Endothelial cell of umbilical vein (primary cell): ENCODE measurements at regions not wholly inside any gene's neighbourhood (a gene's known extent, or its start where the extent isn't known, plus 50 kb on each side); places are given as distances from the start of the nearest gene placed in this dataset.

Source experiments
- BruUV-seq: library from RNA; stranded (reverse); fragments of 400-500 nt; replicated peaks from 2 replicates; lab custom pipeline; 2021; lab: Mats Ljungman, UMichigan
- CTCF ChIA-PET: fragments of 300-600, 350-600 bp; sonication (Branson Sonifier 250); formaldehyde crosslinking; loops from one replicate; lab custom pipeline; 2021; ENCODE audit warnings: antibody characterized with exemption, inconsistent platforms; lab: Charles Lee
- POLR2A ChIA-PET: fragments of 300-600, 350-600 bp; sonication (Branson Sonifier 250); formaldehyde crosslinking; loops from one replicate; lab custom pipeline; 2021; ENCODE audit warnings: antibody characterized with exemption, inconsistent platforms; lab: Charles Lee
- DNase-seq: peaks from one replicate; pipeline ENCODE4 v3.0.0-alpha.2; 2011; ENCODE audit warnings: low read depth, low spot score
- FAIRE-seq: peaks from 2 replicates; lab custom pipeline; 2011; peaks lifted over from hg19 to GRCh38; lab: Jason Lieb, UNC
- H2AFZ ChIP-seq: 2 replicates; pipeline ENCODE4 v1.6.0; 2012; ENCODE audit warnings: low read depth, low read length, control low read depth, inconsistent platforms
- H3K27ac ChIP-seq: 2 replicates; pipeline ENCODE4 v1.5.1; 2011; ENCODE audit warnings: low read depth, mild to moderate bottlenecking, control low read depth, low read length, moderate library complexity; ENCODE audit not compliant: insufficient read depth
- H3K27me3 ChIP-seq, 2 experiments: 2 replicates each; pipeline versions ENCODE4 v1.6.0 to v1.6.1; 2011; ENCODE audit warnings: low read length in 2 of 2, mixed read lengths in 1 of 2; ENCODE audit not compliant: control insufficient read depth in 2 of 2, insufficient read depth in 2 of 2
- H3K36me3 ChIP-seq, 2 experiments: 2 replicates in 1 of 2; 3 replicates in 1 of 2; pipeline ENCODE4 v1.5.1; 2011; ENCODE audit warnings: low read length in 2 of 2, mild to moderate bottlenecking in 1 of 2, moderate library complexity in 1 of 2; ENCODE audit not compliant: control insufficient read depth in 2 of 2, insufficient read depth in 2 of 2; ENCODE audit errors: extremely low read depth in 1 of 2
- H3K4me1 ChIP-seq: 3 replicates; pipeline ENCODE4 v1.5.1; 2011; ENCODE audit warnings: mild to moderate bottlenecking, low read length; ENCODE audit not compliant: control insufficient read depth, insufficient read depth; ENCODE audit errors: extremely low read depth
- H3K4me2 ChIP-seq: 2 replicates; pipeline ENCODE4 v1.6.1; 2011; ENCODE audit warnings: low read length, control low read depth, mixed read lengths; ENCODE audit not compliant: insufficient read depth
- H3K4me3 ChIP-seq, 3 experiments: fragments of 200-600 bp in 1 of 3; sonication (generic), shearing (Covaris generic) in 1 of 3; replicated peaks in 1 of 3; 2 replicates each; pipeline ENCODE4 v1.5.1; 2011 to 2016; ENCODE audit warnings: control low read depth in 3 of 3, low read length in 3 of 3, mild to moderate bottlenecking in 2 of 3, inconsistent platforms in 1 of 3, low read depth in 1 of 3, moderate library complexity in 1 of 3; ENCODE audit not compliant: insufficient read depth in 1 of 3
- H3K79me2 ChIP-seq: 2 replicates; pipeline ENCODE4 v1.6.0; 2012; ENCODE audit warnings: low read length, inconsistent platforms; ENCODE audit not compliant: control insufficient read depth, insufficient read depth
- H3K9ac ChIP-seq: replicated peaks from 2 replicates; pipeline ENCODE3; 2011; ENCODE audit warnings: low read length, control low read depth; ENCODE audit not compliant: insufficient read depth; ENCODE audit errors: extremely low read depth
- H3K9me1 ChIP-seq: replicated peaks from 3 replicates; pipeline ENCODE4 v1.6.0; 2011; ENCODE audit warnings: mild to moderate bottlenecking, low read length; ENCODE audit not compliant: control insufficient read depth, insufficient read depth; ENCODE audit errors: extremely low read depth
- H3K9me3 ChIP-seq: replicated peaks from 2 replicates; pipeline ENCODE4 v1.5.1; 2012; ENCODE audit warnings: low read length, inconsistent platforms; ENCODE audit not compliant: control insufficient read depth, insufficient read depth
- H4K20me1 ChIP-seq: replicated peaks from 2 replicates; pipeline ENCODE3; 2011; ENCODE audit warnings: mild to moderate bottlenecking, low read length; ENCODE audit not compliant: control insufficient read depth, insufficient read depth; ENCODE audit errors: extremely low read depth
- CTCF ChIP-seq, 2 donors: IDR thresholded peaks; 1 replicate in 1 of 2; 2 replicates in 1 of 2; pipeline ENCODE4 v1.5.1; 2011; ENCODE audit warnings: low read length in 2 of 2, mild to moderate bottlenecking in 2 of 2, moderate library complexity in 2 of 2, control low read depth in 1 of 2, inconsistent platforms in 1 of 2, low read depth in 1 of 2; ENCODE audit not compliant: insufficient read depth in 1 of 2; ENCODE audit errors: extremely low read depth in 1 of 2
- EZH2 ChIP-seq: IDR thresholded peaks from 2 replicates; pipeline ENCODE4 v1.6.1; 2012; ENCODE audit warnings: borderline replicate concordance, low read depth, mild to moderate bottlenecking, moderate library complexity, low read length, inconsistent platforms; ENCODE audit not compliant: severe bottlenecking
- FOS ChIP-seq: IDR thresholded peaks from 2 replicates; pipeline ENCODE4 v1.6.1; 2011; ENCODE audit warnings: mild to moderate bottlenecking, low read length, moderate library complexity, borderline replicate concordance; ENCODE audit not compliant: insufficient read depth
- GATA2 ChIP-seq: IDR thresholded peaks from 2 replicates; pipeline ENCODE4 v1.7.0; 2011; ENCODE audit warnings: low read depth, mild to moderate bottlenecking, moderate library complexity, mixed read lengths, low read length; ENCODE audit not compliant: insufficient read length, insufficient read depth
- JUN ChIP-seq: IDR thresholded peaks from 2 replicates; pipeline ENCODE4 v1.6.1; 2011; ENCODE audit warnings: borderline replicate concordance, low read depth; ENCODE audit not compliant: insufficient read length, insufficient read depth
- MAX ChIP-seq: IDR thresholded peaks from 2 replicates; pipeline ENCODE4 v1.6.1; 2011; ENCODE audit not compliant: insufficient read depth, insufficient read length
- MYC ChIP-seq: IDR thresholded peaks from one replicate; pipeline ENCODE4 v1.6.1; 2011; ENCODE audit warnings: mild to moderate bottlenecking, low read depth, low read length
- POLR2A ChIP-seq: IDR thresholded peaks from 2 replicates; pipeline ENCODE4 v1.6.1; 2012; ENCODE audit warnings: low read depth, mild to moderate bottlenecking, control low read depth, low read length
- POLR2AphosphoS5 ChIP-seq: IDR thresholded peaks from 2 replicates; pipeline ENCODE4 v1.6.1; 2012; ENCODE audit warnings: low read depth, mild to moderate bottlenecking, control low read depth, low read length, moderate library complexity; ENCODE audit not compliant: insufficient read depth
- dilution Hi-C: fragments of 300-500 bp; cut with MboI; formaldehyde crosslinking; loops from one replicate; pipeline ENCODE4 v1.15.0; 2019; ENCODE audit warnings: low sequenced_read_pairs; ENCODE audit not compliant: extremely low pct_ligation_motif_present
- intact Hi-C: fragments of 100-400 bp; cut with micrococcal nuclease; formaldehyde crosslinking; loops from one replicate; pipeline ENCODE4 v1.10.0; 2022

DNA sequence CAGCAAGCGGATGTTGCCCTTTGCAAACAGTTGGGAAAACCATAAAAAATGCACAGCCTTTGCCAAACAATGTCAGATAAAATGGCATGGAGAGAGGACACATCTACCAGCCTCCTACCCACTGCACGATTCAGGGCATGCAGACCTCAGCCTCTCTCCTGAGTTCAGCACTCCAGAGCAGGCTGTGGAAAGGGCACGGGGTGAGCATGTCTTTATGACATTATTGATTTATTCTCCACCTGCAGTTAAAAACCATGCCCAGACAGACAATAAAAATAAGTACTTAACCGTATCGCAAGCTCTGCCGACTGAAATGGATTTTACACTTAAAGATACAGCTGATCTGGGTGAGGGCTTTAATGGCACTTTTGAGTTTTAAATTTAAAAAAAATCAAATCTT, 127.1 kb downstream of the MAF start:
- BruUV-seq, result no TSS peak
- intact Hi-C loops, result no loop called here
- dilution Hi-C loops, result no loop called here
- FAIRE-seq (no peak), DNase-seq (no peak)
- Histone ChIP-seq H3K9ac (no peak overlapping the region), H3K79me2 (no peaks in the 10 kb centered on the region), H3K4me2 (no peak overlapping the region), H3K9me3 (peaks cover 5% of the 10 kb centered on the region), H3K27me3 (no peaks in the 10 kb centered on the region), H3K27ac (no peak overlapping the region), H2AFZ (no peak overlapping the region), H3K9me1 (no peaks in the 10 kb centered on the region), H3K4me1 (no peaks in the 10 kb centered on the region), H4K20me1 (no peaks in the 10 kb centered on the region), H3K4me3 (no peak overlapping the region), H3K36me3 (no peaks in the 10 kb centered on the region)
- ChIA-PET POLR2A (no interaction called here), CTCF (no interaction called here)
- TF ChIP-seq JUN (no peak), POLR2A (no peak), CTCF (IDR thresholded peaks at IDR 0.05; ENCODE audit: extremely low read depth in 1 of 2, insufficient read depth in 1 of 2, low read depth in 1 of 2, low read length in 2 of 2) (no peak), FOS (no peak), GATA2 (no peak), POLR2AphosphoS5 (no peak), MAX (no peak), EZH2 (no peak), MYC (no peak)
